ENCODE measurements at regions not wholly inside any gene's neighbourhood (a gene's known extent, or its start where the extent isn't known, plus 50 kb on each side); places are given as distances from the start of the nearest gene placed in this dataset.

DNA sequence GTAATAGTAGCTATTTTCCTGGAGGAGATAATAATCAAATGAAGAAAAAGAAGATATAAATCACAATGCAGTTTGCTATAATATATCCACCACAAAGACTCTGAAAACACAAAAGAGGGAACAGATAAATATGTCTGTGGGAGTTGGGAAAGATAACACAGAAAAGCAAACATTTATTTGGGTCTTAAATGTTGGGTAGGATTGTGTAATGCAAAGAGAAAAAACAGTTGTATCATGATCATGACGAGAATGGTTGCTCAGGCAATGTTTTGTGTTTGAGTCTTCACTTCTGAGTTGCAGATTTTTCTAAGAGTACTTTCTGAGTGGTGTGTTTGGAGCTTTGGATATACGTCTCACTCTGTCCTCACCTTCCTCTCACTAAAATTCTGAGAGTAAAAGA lies 437.5 kb downstream of the TFEC start:
- Histone ChIP-seq H2AFZ (ENCODE audit: low read length) (no peak overlapping the region), H3K4me3 (ENCODE audit: low read depth, low read length, poor library complexity, severe bottlenecking) (no peak overlapping the region), H3K36me3 (ENCODE audit: insufficient read depth, low read length) (no peaks in the 10 kb centered on the region), H3K4me1 (ENCODE audit: insufficient read depth, low read length, poor library complexity, severe bottlenecking) (no peaks in the 10 kb centered on the region), H3K27ac (ENCODE audit: low read depth, low read length, poor library complexity, severe bottlenecking) (no peak overlapping the region), H4K20me1 (ENCODE audit: insufficient read depth, low read length) (no peaks in the 10 kb centered on the region), H3K9me2 (ENCODE audit: insufficient read depth, low read length) (no peaks in the 10 kb centered on the region), H3K9me3 (ENCODE audit: low read length) (no peaks in the 10 kb centered on the region), H3K79me2 (ENCODE audit: insufficient read depth, low read depth, low read length) (no peaks in the 10 kb centered on the region), H3K4me2 (ENCODE audit: low read length) (no peak overlapping the region)
- no TSS peak for BruUV-seq (replicated peaks)
- DNase-seq (ENCODE audit: low spot score): no peak
- TF ChIP-seq EZH2phosphoT487 (IDR thresholded peaks at IDR 0.05; ENCODE audit: borderline replicate concordance, low read depth, low read length) (no peak), CTCF (conservative IDR thresholded peaks at IDR 0.05; ENCODE audit: low read length) (no peak)
- intact Hi-C loops (cut with micrococcal nuclease; ENCODE audit: unreplicated experiment): no loop called here
- ChIA-PET POLR2A (no interaction called here), CTCF (ENCODE audit: unreplicated experiment) (no interaction called here)

DNA sequence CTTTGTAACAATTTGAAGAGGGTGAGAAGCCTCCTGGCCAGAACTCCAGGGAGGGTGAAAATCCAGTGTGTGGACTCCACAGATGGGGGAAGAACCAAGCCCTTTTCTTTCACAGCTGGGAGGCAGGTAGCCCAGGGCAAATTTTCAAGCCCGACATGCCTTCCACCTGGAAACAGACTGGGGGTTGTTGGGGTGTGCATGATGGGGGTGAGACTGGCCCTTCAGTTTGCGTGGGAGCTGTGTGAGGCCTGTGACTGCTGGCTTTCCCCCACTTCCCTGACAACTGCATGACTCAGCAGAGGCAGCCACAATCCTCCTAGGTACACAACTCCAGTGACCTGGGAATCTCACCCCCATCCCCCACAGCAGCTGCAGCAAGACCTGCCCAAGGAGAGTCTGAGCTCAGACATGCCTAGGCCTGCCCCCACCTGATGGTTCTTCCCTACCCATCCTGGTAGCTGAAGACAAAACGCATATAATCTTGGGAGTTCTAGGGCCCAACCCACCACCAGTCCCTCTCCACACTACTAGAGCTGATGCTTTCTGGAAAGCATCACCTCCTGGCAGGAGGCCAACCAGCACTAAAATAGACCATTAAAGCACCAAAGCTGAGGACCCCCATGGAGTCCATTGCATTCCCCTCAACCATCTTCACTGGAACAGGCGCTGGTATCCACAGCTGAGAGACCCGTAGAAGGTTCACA lies 445.4 kb downstream of the TFEC start:
- intact Hi-C loops (cut with micrococcal nuclease; ENCODE audit: unreplicated experiment): no loop called here
- TF ChIP-seq EZH2phosphoT487 (IDR thresholded peaks at IDR 0.05; ENCODE audit: borderline replicate concordance, low read depth, low read length) (no peak), CTCF (conservative IDR thresholded peaks at IDR 0.05; ENCODE audit: low read length) (no peak)
- POLR2A ChIA-PET: interaction anchor here (0.6 kb wide), 1 partner anchor 40 kb away, joined by 3 read pairs; no protein-coding TSS in a partner anchor

DNA sequence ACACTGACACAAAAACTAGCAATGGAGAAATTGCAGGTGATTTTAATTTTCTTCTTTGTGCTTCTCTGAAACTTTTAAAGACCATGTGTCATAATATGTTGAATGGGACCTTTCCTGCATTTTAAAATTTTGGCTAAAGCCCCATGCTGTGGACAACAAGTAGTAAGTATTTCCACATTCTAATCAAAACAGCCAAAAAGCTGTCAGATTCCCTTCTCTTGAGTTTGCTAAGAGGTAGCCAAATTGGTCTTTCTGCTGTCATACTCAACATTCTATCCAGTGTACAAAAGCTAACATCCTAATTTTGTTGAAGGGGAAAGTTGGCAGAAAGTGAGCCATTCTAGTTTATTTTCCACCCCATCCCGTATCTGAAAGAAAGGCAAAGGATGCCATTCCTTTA lies 447.6 kb downstream of the TFEC start:
- Histone ChIP-seq H3K36me3 (ENCODE audit: insufficient read depth, low read length) (no peaks in the 10 kb centered on the region), H3K9me2 (ENCODE audit: insufficient read depth, low read length) (no peaks in the 10 kb centered on the region), H3K79me2 (ENCODE audit: insufficient read depth, low read depth, low read length) (no peaks in the 10 kb centered on the region), H4K20me1 (ENCODE audit: insufficient read depth, low read length) (no peaks in the 10 kb centered on the region), H3K4me1 (ENCODE audit: insufficient read depth, low read length, poor library complexity, severe bottlenecking) (no peaks in the 10 kb centered on the region), H3K4me2 (ENCODE audit: low read length) (no peak overlapping the region), H3K9me3 (ENCODE audit: low read length) (no peaks in the 10 kb centered on the region), H3K4me3 (ENCODE audit: low read depth, low read length, poor library complexity, severe bottlenecking) (no peak overlapping the region), H3K27ac (ENCODE audit: low read depth, low read length, poor library complexity, severe bottlenecking) (no peak overlapping the region), H2AFZ (ENCODE audit: low read length) (no peak overlapping the region)
- TF ChIP-seq CTCF (conservative IDR thresholded peaks at IDR 0.05; ENCODE audit: low read length) (no peak), EZH2phosphoT487 (IDR thresholded peaks at IDR 0.05; ENCODE audit: borderline replicate concordance, low read depth, low read length) (no peak)
- CTCF ChIA-PET (ENCODE audit: unreplicated experiment): no interaction called here
- no peak for DNase-seq (ENCODE audit: low spot score)
- no TSS peak for BruUV-seq (replicated peaks)
- intact Hi-C loops (cut with micrococcal nuclease; ENCODE audit: unreplicated experiment): no loop called here
- POLR2A ChIA-PET: no interaction called here

More for the DNA sequence above, 445.4 kb downstream of the TFEC start:
- H4K20me1 ChIP-seq (ENCODE audit: insufficient read depth, low read length): no peaks in the 10 kb centered on the region
- DNase-seq (ENCODE audit: low spot score): no peak
- H3K27ac ChIP-seq (ENCODE audit: low read depth, low read length, poor library complexity, severe bottlenecking): no peak overlapping the region
- H3K36me3 ChIP-seq (ENCODE audit: insufficient read depth, low read length): no peaks in the 10 kb centered on the region
- H2AFZ ChIP-seq (ENCODE audit: low read length): no peak overlapping the region
- CTCF ChIA-PET (ENCODE audit: unreplicated experiment): no interaction called here
- H3K9me2 ChIP-seq (ENCODE audit: insufficient read depth, low read length): no peaks in the 10 kb centered on the region
- H3K4me1 ChIP-seq (ENCODE audit: insufficient read depth, low read length, poor library complexity, severe bottlenecking): no peaks in the 10 kb centered on the region
- no peaks in the 10 kb centered on the region for H3K79me2 ChIP-seq (ENCODE audit: insufficient read depth, low read depth, low read length)
- H3K4me2 ChIP-seq (ENCODE audit: low read length): no peak overlapping the region
- BruUV-seq (replicated peaks): no TSS peak
- no peak overlapping the region for H3K4me3 ChIP-seq (ENCODE audit: low read depth, low read length, poor library complexity, severe bottlenecking)
- H3K9me3 ChIP-seq (ENCODE audit: low read length): no peaks in the 10 kb centered on the region
